ENCODE measurements at regions not wholly inside any gene's neighbourhood (a gene's known extent, or its start where the extent isn't known, plus 50 kb on each side); places are given as distances from the start of the nearest gene placed in this dataset.

- Mint-ChIP-seq H3K27me3 (no peaks in the 10 kb centered on the region), H3K27ac (no peak overlapping the region), H3K9me3 (peaks cover 9% of the 10 kb centered on the region), H3K4me3 (no peak overlapping the region), H3K36me3 (ENCODE audit: low read depth) (no peaks in the 10 kb centered on the region), H3K4me1 (ENCODE audit: low read depth) (no peaks in the 10 kb centered on the region)
- DNase-seq: no peak
These were observed 360.2 kb upstream of the GRIA1 start for GRCh38 chr5:153130296-153130695.

GRCh38 chr5:153135411-153135810, 355.1 kb upstream of the GRIA1 start:
- no peaks in the 10 kb centered on the region for H3K27me3 Mint-ChIP-seq
- H3K9me3 Mint-ChIP-seq: peaks cover 7% of the 10 kb centered on the region
- H3K4me1 Mint-ChIP-seq (ENCODE audit: low read depth): no peaks in the 10 kb centered on the region
- no peaks in the 10 kb centered on the region for H3K36me3 Mint-ChIP-seq (ENCODE audit: low read depth)
- H3K4me3 Mint-ChIP-seq: no peak overlapping the region
- DNase-seq: no peak
- no peak overlapping the region for H3K27ac Mint-ChIP-seq

GRCh38 chr5:153136910-153137614, 353.4 kb upstream of the GRIA1 start:
- Mint-ChIP-seq H3K9me3 (no peaks in the 10 kb centered on the region), H3K27ac (no peak overlapping the region), H3K4me3 (no peak overlapping the region), H3K27me3 (no peaks in the 10 kb centered on the region), H3K36me3 (ENCODE audit: low read depth) (no peaks in the 10 kb centered on the region), H3K4me1 (ENCODE audit: low read depth) (no peaks in the 10 kb centered on the region)
- no peak for DNase-seq

- no peak for DNase-seq
- Mint-ChIP-seq H3K4me1 (ENCODE audit: low read depth) (no peaks in the 10 kb centered on the region), H3K9me3 (peaks cover 24% of the 10 kb centered on the region), H3K27ac (no peak overlapping the region), H3K4me3 (no peak overlapping the region), H3K27me3 (no peaks in the 10 kb centered on the region), H3K36me3 (ENCODE audit: low read depth) (no peaks in the 10 kb centered on the region)
These were observed 342.4 kb upstream of the GRIA1 start for GRCh38 chr5:153147891-153148623.

GRCh38 chr5:153148624-153148976, 341.9 kb upstream of the GRIA1 start:
- no peaks in the 10 kb centered on the region for H3K4me1 Mint-ChIP-seq (ENCODE audit: low read depth)
- DNase-seq: no peak
- peaks cover 23% of the 10 kb centered on the region for H3K9me3 Mint-ChIP-seq
- no peaks in the 10 kb centered on the region for H3K36me3 Mint-ChIP-seq (ENCODE audit: low read depth)
- H3K27me3 Mint-ChIP-seq: no peaks in the 10 kb centered on the region
- H3K27ac Mint-ChIP-seq: no peak overlapping the region
- no peak overlapping the region for H3K4me3 Mint-ChIP-seq

GRCh38 chr5:153151558-153151957, 338.9 kb upstream of the GRIA1 start:
- Mint-ChIP-seq H3K27ac (no peak overlapping the region), H3K36me3 (ENCODE audit: low read depth) (no peaks in the 10 kb centered on the region), H3K27me3 (no peaks in the 10 kb centered on the region), H3K4me3 (no peak overlapping the region), H3K4me1 (ENCODE audit: low read depth) (no peaks in the 10 kb centered on the region), H3K9me3 (peaks cover 19% of the 10 kb centered on the region)
- DNase-seq: no peak

GRCh38 chr5:153153086-153153485, 337.4 kb upstream of the GRIA1 start:
- H3K4me3 Mint-ChIP-seq: no peak overlapping the region
- H3K4me1 Mint-ChIP-seq (ENCODE audit: low read depth): no peaks in the 10 kb centered on the region
- no peak for DNase-seq
- no peak overlapping the region for H3K27ac Mint-ChIP-seq
- no peaks in the 10 kb centered on the region for H3K27me3 Mint-ChIP-seq
- peaks cover 18% of the 10 kb centered on the region for H3K9me3 Mint-ChIP-seq
- no peaks in the 10 kb centered on the region for H3K36me3 Mint-ChIP-seq (ENCODE audit: low read depth)

- DNase-seq: no peak
- Mint-ChIP-seq H3K27me3 (no peaks in the 10 kb centered on the region), H3K9me3 (peaks cover 4% of the 10 kb centered on the region), H3K36me3 (ENCODE audit: low read depth) (no peaks in the 10 kb centered on the region), H3K27ac (no peak overlapping the region), H3K4me1 (ENCODE audit: low read depth) (no peaks in the 10 kb centered on the region), H3K4me3 (no peak overlapping the region)
These were observed 333.3 kb upstream of the GRIA1 start for GRCh38 chr5:153157156-153157555.

GRCh38 chr5:153158608-153159007, 331.9 kb upstream of the GRIA1 start:
- H3K4me1 Mint-ChIP-seq (ENCODE audit: low read depth): no peaks in the 10 kb centered on the region
- no peak overlapping the region for H3K27ac Mint-ChIP-seq
- peaks cover 4% of the 10 kb centered on the region for H3K9me3 Mint-ChIP-seq
- DNase-seq: no peak
- H3K36me3 Mint-ChIP-seq (ENCODE audit: low read depth): no peaks in the 10 kb centered on the region
- no peaks in the 10 kb centered on the region for H3K27me3 Mint-ChIP-seq
- no peak overlapping the region for H3K4me3 Mint-ChIP-seq

- no peak for DNase-seq
- no peak overlapping the region for H3K4me3 Mint-ChIP-seq
These were observed 330.9 kb upstream of the GRIA1 start for GRCh38 chr5:153159616-153160015.

GRCh38 chr5:153168241-153168640, 322.2 kb upstream of the GRIA1 start:
- Mint-ChIP-seq H3K27me3 (no peaks in the 10 kb centered on the region), H3K36me3 (ENCODE audit: low read depth) (no peaks in the 10 kb centered on the region), H3K9me3 (peaks cover 14% of the 10 kb centered on the region), H3K4me1 (ENCODE audit: low read depth) (no peaks in the 10 kb centered on the region), H3K27ac (no peak overlapping the region), H3K4me3 (no peak overlapping the region)
- DNase-seq: no peak

More at GRCh38 chr5:153159616-153160015, 330.9 kb upstream of the GRIA1 start:
- H3K9me3 Mint-ChIP-seq: peaks cover 7% of the 10 kb centered on the region
- no peaks in the 10 kb centered on the region for H3K4me1 Mint-ChIP-seq (ENCODE audit: low read depth)
- no peak overlapping the region for H3K27ac Mint-ChIP-seq
- no peaks in the 10 kb centered on the region for H3K27me3 Mint-ChIP-seq
- H3K36me3 Mint-ChIP-seq (ENCODE audit: low read depth): no peaks in the 10 kb centered on the region

GRCh38 chr5:153187503-153187902, 303.0 kb upstream of the GRIA1 start:
- H3K27ac Mint-ChIP-seq: no peak overlapping the region
- H3K36me3 Mint-ChIP-seq (ENCODE audit: low read depth): no peaks in the 10 kb centered on the region
- no peaks in the 10 kb centered on the region for H3K27me3 Mint-ChIP-seq
- no peaks in the 10 kb centered on the region for H3K4me1 Mint-ChIP-seq (ENCODE audit: low read depth)
- no peak for DNase-seq
- H3K4me3 Mint-ChIP-seq: no peak overlapping the region
- peaks cover 10% of the 10 kb centered on the region for H3K9me3 Mint-ChIP-seq

GRCh38 chr5:153206361-153206760, 284.1 kb upstream of the GRIA1 start:
- Mint-ChIP-seq H3K36me3 (ENCODE audit: low read depth) (no peaks in the 10 kb centered on the region), H3K27ac (no peak overlapping the region)

GRCh38 chr5:153209016-153209415, 281.5 kb upstream of the GRIA1 start:
- Mint-ChIP-seq H3K27me3 (no peaks in the 10 kb centered on the region), H3K9me3 (peaks cover 4% of the 10 kb centered on the region), H3K36me3 (ENCODE audit: low read depth) (no peaks in the 10 kb centered on the region), H3K27ac (no peak overlapping the region), H3K4me3 (no peak overlapping the region), H3K4me1 (ENCODE audit: low read depth) (no peaks in the 10 kb centered on the region)
- no peak for DNase-seq

More at GRCh38 chr5:153206361-153206760, 284.1 kb upstream of the GRIA1 start:
- no peak for DNase-seq
- Mint-ChIP-seq H3K4me1 (ENCODE audit: low read depth) (no peaks in the 10 kb centered on the region), H3K27me3 (no peaks in the 10 kb centered on the region), H3K9me3 (peaks cover 7% of the 10 kb centered on the region), H3K4me3 (no peak overlapping the region)

- no peaks in the 10 kb centered on the region for H3K4me1 Mint-ChIP-seq (ENCODE audit: low read depth)
- H3K4me3 Mint-ChIP-seq: no peak overlapping the region
- H3K27me3 Mint-ChIP-seq: no peaks in the 10 kb centered on the region
- H3K9me3 Mint-ChIP-seq: peaks cover 6% of the 10 kb centered on the region
- no peak for DNase-seq
- no peaks in the 10 kb centered on the region for H3K36me3 Mint-ChIP-seq (ENCODE audit: low read depth)
- no peak overlapping the region for H3K27ac Mint-ChIP-seq
These were observed 280.8 kb upstream of the GRIA1 start for GRCh38 chr5:153209687-153210086.

Measured in activated T-cell treated with anti-CD3 and anti-CD28 coated beads, Interleukin-2, amount 50 U/mL, for 24 hours (primary cell).